Hepatocyte (in vitro differentiated cells): ENCODE measurements at regions not wholly inside any gene's neighbourhood (a gene's known extent, or its start where the extent isn't known, plus 50 kb on each side); places are given as distances from the start of the nearest gene placed in this dataset.

Experiments
- DNase-seq: peaks from one replicate; pipeline ENCODE4 v3.0.0-alpha.2; 2016; ENCODE audit warnings: low spot score
- H2AFZ ChIP-seq: fragments of 200-600 bp; sonication (generic); 2 replicates; pipeline ENCODE4 v1.6.0; 2016; ENCODE audit warnings: antibody characterized with exemption, mild to moderate bottlenecking
- H3K27ac ChIP-seq: fragments of 200-600 bp; sonication (generic); 2 replicates; pipeline ENCODE4 v1.5.1; 2016; ENCODE audit warnings: mild to moderate bottlenecking
- H3K27me3 ChIP-seq: fragments of 200-600 bp; sonication (generic); 2 replicates; pipeline ENCODE4 v1.6.1; 2016
- H3K36me3 ChIP-seq: fragments of 200-600 bp; sonication (generic); replicated peaks from 2 replicates; pipeline ENCODE4 v1.5.1; 2016; ENCODE audit warnings: low read depth; ENCODE audit not compliant: insufficient read depth
- H3K4me1 ChIP-seq: fragments of 200-600 bp; sonication (generic); 2 replicates; pipeline ENCODE4 v1.5.1; 2016; ENCODE audit warnings: mild to moderate bottlenecking, moderate library complexity; ENCODE audit not compliant: insufficient read depth
- H3K4me2 ChIP-seq: fragments of 200-600 bp; sonication (generic); 2 replicates; pipeline ENCODE4 v1.6.0; 2016
- H3K4me3 ChIP-seq: fragments of 200-600 bp; sonication (generic); 2 replicates; pipeline ENCODE4 v1.5.1; 2016; ENCODE audit warnings: mild to moderate bottlenecking
- H3K79me2 ChIP-seq: fragments of 200-600 bp; sonication (generic); 2 replicates; pipeline ENCODE4 v1.6.0; 2017; ENCODE audit warnings: mild to moderate bottlenecking
- H3K9me2 ChIP-seq: fragments of 200-600 bp; sonication (generic); replicated peaks from 2 replicates; pipeline ENCODE4 v1.6.0; 2017; ENCODE audit warnings: mild to moderate bottlenecking; ENCODE audit not compliant: insufficient read depth
- H3K9me3 ChIP-seq: fragments of 200-600 bp; sonication (generic); 2 replicates; pipeline ENCODE4 v1.5.1; 2016; ENCODE audit warnings: low read depth, mild to moderate bottlenecking
- H4K20me1 ChIP-seq: fragments of 200-600 bp; sonication (generic); 2 replicates; pipeline ENCODE4 v1.6.0; 2016; ENCODE audit warnings: mild to moderate bottlenecking; ENCODE audit not compliant: insufficient read depth, poor library complexity, severe bottlenecking
- CTCF ChIP-seq: fragments of 200-600 bp; sonication (generic); IDR thresholded peaks from 2 replicates; pipeline ENCODE4 v1.5.1; 2016; ENCODE audit warnings: antibody characterized with exemption, mild to moderate bottlenecking; ENCODE audit not compliant: poor library complexity
- EZH2 ChIP-seq: fragments of 200-600 bp; sonication (generic); IDR thresholded peaks from 2 replicates; pipeline ENCODE4 v1.6.1; 2016; ENCODE audit warnings: antibody characterized with exemption, mild to moderate bottlenecking, borderline replicate concordance
- EZH2phosphoT487 ChIP-seq: fragments of 200-600 bp; sonication (generic); IDR thresholded peaks from one replicate; pipeline ENCODE4 v1.6.1; 2018; ENCODE audit warnings: antibody characterized with exemption, mild to moderate bottlenecking, low read depth, moderate library complexity; ENCODE audit not compliant: unreplicated experiment, severe bottlenecking
- WGBS: methylation state at CpG from one replicate; pipeline ENCODE4 v1.1.6; 2016; ENCODE audit warnings: low lambda C conversion rate; ENCODE audit errors: missing lambda C conversion rate; 5-methylcytosine and 5-hydroxymethylcytosine counted together

- Histone ChIP-seq H3K4me1 (no peaks in the 10 kb centered on the region), H3K9me3 (no peaks in the 10 kb centered on the region), H3K4me2 (no peak overlapping the region), H2AFZ (no peak overlapping the region), H3K4me3 (no peak overlapping the region), H3K27me3 (no peaks in the 10 kb centered on the region), H3K27ac (no peak overlapping the region), H3K79me2 (no peaks in the 10 kb centered on the region), H4K20me1 (no peaks in the 10 kb centered on the region), H3K36me3 (no peaks in the 10 kb centered on the region), H3K9me2 (no peaks in the 10 kb centered on the region)
- no peak for DNase-seq
- no peak for TF ChIP-seq EZH2
- no peak for TF ChIP-seq EZH2phosphoT487
- no peak for TF ChIP-seq CTCF
- 75% methylated on average over 2 of the region's 2 CpGs for WGBS
Observed at GRCh38 chr12:28601570-28602058, 411.4 kb downstream of the CCDC91 start.

- no peaks in the 10 kb centered on the region for H3K79me2 ChIP-seq
- WGBS, result 78% methylated on average over 4 of the region's 4 CpGs
- no peaks in the 10 kb centered on the region for H3K9me3 ChIP-seq
- TF ChIP-seq EZH2, result no peak
- TF ChIP-seq EZH2phosphoT487, result no peak
- TF ChIP-seq CTCF, result no peak
- no peak overlapping the region for H3K4me2 ChIP-seq
- H2AFZ ChIP-seq, result no peak overlapping the region
- H3K27me3 ChIP-seq, result no peaks in the 10 kb centered on the region
- no peaks in the 10 kb centered on the region for H3K4me1 ChIP-seq
- H3K9me2 ChIP-seq, result no peaks in the 10 kb centered on the region
- no peak for DNase-seq
- H3K27ac ChIP-seq, result no peak overlapping the region
- no peaks in the 10 kb centered on the region for H3K36me3 ChIP-seq
- H3K4me3 ChIP-seq, result no peak overlapping the region
- no peaks in the 10 kb centered on the region for H4K20me1 ChIP-seq
Observed at GRCh38 chr12:28602786-28603185, 412.5 kb downstream of the CCDC91 start.

GRCh38 chr12:28603239-28603638 is 413.0 kb downstream of the CCDC91 start:
- H3K36me3 ChIP-seq, result no peaks in the 10 kb centered on the region
- TF ChIP-seq EZH2phosphoT487 (no peak), EZH2 (no peak), CTCF (no peak)
- no peak overlapping the region for H3K4me3 ChIP-seq
- H3K79me2 ChIP-seq, result no peaks in the 10 kb centered on the region
- no peaks in the 10 kb centered on the region for H3K4me1 ChIP-seq
- no peak for DNase-seq
- 85% methylated on average over 5 of the region's 5 CpGs for WGBS
- no peak overlapping the region for H3K4me2 ChIP-seq
- no peaks in the 10 kb centered on the region for H4K20me1 ChIP-seq
- H3K9me2 ChIP-seq, result no peaks in the 10 kb centered on the region
- no peaks in the 10 kb centered on the region for H3K9me3 ChIP-seq
- no peak overlapping the region for H2AFZ ChIP-seq
- H3K27me3 ChIP-seq, result no peaks in the 10 kb centered on the region
- no peak overlapping the region for H3K27ac ChIP-seq

- 90% methylated on average over 1 of the region's 1 CpG for WGBS
- no peaks in the 10 kb centered on the region for H3K27me3 ChIP-seq
- TF ChIP-seq EZH2phosphoT487 (no peak), CTCF (no peak), EZH2 (no peak)
Observed at GRCh38 chr12:28603801-28604200, 413.5 kb downstream of the CCDC91 start.

More at GRCh38 chr12:28603801-28604200, 413.5 kb downstream of the CCDC91 start:
- H3K4me3 ChIP-seq, result no peak overlapping the region
- no peaks in the 10 kb centered on the region for H4K20me1 ChIP-seq
- no peak overlapping the region for H3K27ac ChIP-seq
- H3K9me2 ChIP-seq, result no peaks in the 10 kb centered on the region
- DNase-seq, result no peak
- H3K9me3 ChIP-seq, result no peaks in the 10 kb centered on the region
- H2AFZ ChIP-seq, result no peak overlapping the region
- no peaks in the 10 kb centered on the region for H3K36me3 ChIP-seq
- H3K4me1 ChIP-seq, result no peaks in the 10 kb centered on the region
- no peaks in the 10 kb centered on the region for H3K79me2 ChIP-seq
- H3K4me2 ChIP-seq, result no peak overlapping the region
